IPS DF 6.9 (cell line): ENCODE measurements at regions not wholly inside any gene's neighbourhood (a gene's known extent, or its start where the extent isn't known, plus 50 kb on each side); places are given as distances from the start of the nearest gene placed in this dataset.

ENCODE experiments used
- DNase-seq: peaks from one replicate; pipeline ENCODE4 v3.0.0-alpha.2; 2013; ENCODE audit warnings: low read depth, low spot score
- H3K27ac ChIP-seq: one replicate; pipeline ENCODE4 v1.5.1; 2013; ENCODE audit warnings: low read length, control low read depth
- H3K27me3 ChIP-seq: 2 replicates; pipeline ENCODE4 v1.6.1; 2013; ENCODE audit warnings: mild to moderate bottlenecking, low read length; ENCODE audit not compliant: control insufficient read depth, insufficient read depth
- H3K36me3 ChIP-seq: 2 replicates; pipeline ENCODE4 v1.6.1; 2013; ENCODE audit warnings: low read length; ENCODE audit not compliant: control insufficient read depth, insufficient read depth
- H3K4me1 ChIP-seq: 2 replicates; pipeline ENCODE4 v1.6.1; 2013; ENCODE audit warnings: low read length; ENCODE audit not compliant: control insufficient read depth, insufficient read depth
- H3K4me3 ChIP-seq: 2 replicates; pipeline ENCODE4 v1.5.1; 2013; ENCODE audit warnings: mild to moderate bottlenecking, low read length
- H3K9me3 ChIP-seq: 2 replicates; pipeline ENCODE4 v1.6.1; 2013; ENCODE audit warnings: low read length, inconsistent platforms; ENCODE audit not compliant: control insufficient read depth, insufficient read depth
- WGBS: extraction: QIAGEN DNeasy Blood & Tissue Kit; methylation state at CpG from one replicate; pipeline ENCODE4 v1.1.7; 2013; ENCODE audit warnings: mixed read lengths, missing lambda C conversion rate; ENCODE audit not compliant: insufficient read length, insufficient coverage; 5-methylcytosine and 5-hydroxymethylcytosine counted together

- H3K27me3 ChIP-seq: no peaks in the 10 kb centered on the region
- H3K4me3 ChIP-seq: no peak overlapping the region
- H3K9me3 ChIP-seq: 0 out of 2 replicates have a peak, but pooled peaks cover 1% of the 10 kb centered on the region
- WGBS: no CpG with 5 or more reads among the region's 18 CpGs
- no peaks in the 10 kb centered on the region for H3K4me1 ChIP-seq
- DNase-seq: no peak
- no peaks in the 10 kb centered on the region for H3K36me3 ChIP-seq
- no peak overlapping the region for H3K27ac ChIP-seq
These were observed 314.4 kb upstream of the IRX4 start for GRCh38 chr5:2196989-2197619.

DNA sequence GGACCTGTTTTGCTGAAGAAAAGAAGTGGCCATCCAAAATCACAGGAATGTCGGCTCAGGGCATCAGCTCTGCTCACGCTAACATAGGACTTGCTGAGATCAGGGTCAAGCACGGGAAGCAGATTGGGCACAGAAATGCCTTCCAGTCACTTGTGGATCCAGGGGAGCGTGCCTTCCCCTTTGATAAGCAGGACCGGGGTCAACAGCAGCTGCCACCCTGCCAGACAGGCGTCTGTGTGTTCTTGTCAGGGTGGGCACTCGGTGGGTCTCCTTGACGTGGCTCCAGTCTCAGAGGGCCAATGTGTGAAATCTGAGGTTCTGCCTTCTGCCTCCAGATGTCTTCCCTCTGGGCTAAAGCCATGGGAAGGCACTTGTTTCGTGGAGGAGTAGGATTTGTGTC is 313.7 kb upstream of the IRX4 start:
- Histone ChIP-seq H3K27ac (no peak overlapping the region), H3K4me1 (no peaks in the 10 kb centered on the region), H3K9me3 (0 out of 2 replicates have a peak, but pooled peaks cover 1% of the 10 kb centered on the region), H3K36me3 (no peaks in the 10 kb centered on the region; the same call in 1 of the 2 replicates), H3K27me3 (no peaks in the 10 kb centered on the region), H3K4me3 (no peak overlapping the region)
- DNase-seq: no peak
- WGBS: no CpG with 5 or more reads among the region's 9 CpGs

GRCh38 chr5:2194949-2195348 is 312.2 kb upstream of the IRX4 start:
- H3K27me3 ChIP-seq: no peaks in the 10 kb centered on the region
- no peaks in the 10 kb centered on the region; the same call in 1 of the 2 replicates for H3K36me3 ChIP-seq

GRCh38 chr5:2194236-2194555 is 311.5 kb upstream of the IRX4 start:
- Histone ChIP-seq H3K4me3 (no peak overlapping the region), H3K27ac (no peak overlapping the region), H3K27me3 (no peaks in the 10 kb centered on the region), H3K4me1 (no peaks in the 10 kb centered on the region), H3K36me3 (no peaks in the 10 kb centered on the region; the same call in 1 of the 2 replicates), H3K9me3 (0 out of 2 replicates have a peak, but pooled peaks cover 1% of the 10 kb centered on the region)
- no peak for DNase-seq
- WGBS: no CpG with 5 or more reads among the region's 6 CpGs

More at GRCh38 chr5:2194949-2195348, 312.2 kb upstream of the IRX4 start:
- no peak for DNase-seq
- H3K9me3 ChIP-seq: 0 out of 2 replicates have a peak, but pooled peaks cover 1% of the 10 kb centered on the region
- H3K27ac ChIP-seq: no peak overlapping the region
- H3K4me1 ChIP-seq: no peaks in the 10 kb centered on the region
- no peak overlapping the region for H3K4me3 ChIP-seq
- WGBS: no CpG with 5 or more reads among the region's 2 CpGs

- H3K36me3 ChIP-seq: no peaks in the 10 kb centered on the region; the same call in 1 of the 2 replicates
- H3K9me3 ChIP-seq: 0 out of 2 replicates have a peak, but pooled peaks cover 1% of the 10 kb centered on the region
- no peak for DNase-seq
- no peaks in the 10 kb centered on the region for H3K27me3 ChIP-seq
- no peak overlapping the region for H3K4me3 ChIP-seq
- WGBS: no CpG with 5 or more reads among the region's 11 CpGs
- no peaks in the 10 kb centered on the region for H3K4me1 ChIP-seq
- H3K27ac ChIP-seq: no peak overlapping the region
These were observed 311.0 kb upstream of the IRX4 start for GRCh38 chr5:2193542-2194235.

DNA sequence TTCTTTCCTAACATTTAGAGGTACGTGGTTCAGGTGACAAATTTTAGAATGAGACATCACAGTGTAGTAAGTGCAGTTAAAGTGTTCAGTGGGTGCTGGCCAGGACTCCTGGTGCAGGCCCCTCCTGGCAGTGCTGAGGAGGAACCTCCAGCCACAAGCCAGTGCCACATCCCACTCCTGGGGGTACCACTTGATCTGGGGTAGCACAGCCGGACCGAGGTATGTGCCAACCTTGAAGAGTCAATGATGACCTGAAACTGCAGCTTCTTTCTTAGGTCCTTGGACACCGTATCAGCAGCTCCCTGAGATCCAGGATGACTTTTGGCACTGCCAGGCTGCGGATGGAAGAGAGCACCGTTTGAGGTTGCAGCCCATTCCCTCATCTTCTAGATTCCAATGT is 310.4 kb upstream of the IRX4 start:
- DNase-seq: no peak
- no CpG with 5 or more reads among the region's 6 CpGs for WGBS
- Histone ChIP-seq H3K27ac (no peak overlapping the region), H3K27me3 (no peaks in the 10 kb centered on the region), H3K4me3 (no peak overlapping the region), H3K36me3 (no peaks in the 10 kb centered on the region; the same call in 1 of the 2 replicates), H3K4me1 (no peaks in the 10 kb centered on the region), H3K9me3 (0 out of 2 replicates have a peak, but pooled peaks cover 1% of the 10 kb centered on the region)

GRCh38 chr5:2192496-2192895 is 309.8 kb upstream of the IRX4 start:
- H3K36me3 ChIP-seq: no peaks in the 10 kb centered on the region; the same call in none of the 2 replicates
- no peak for DNase-seq
- no peaks in the 10 kb centered on the region for H3K27me3 ChIP-seq
- H3K27ac ChIP-seq: no peak overlapping the region
- no CpG with 5 or more reads among the region's 8 CpGs for whole genome bisulfite sequencing
- H3K4me3 ChIP-seq: no peak overlapping the region
- H3K9me3 ChIP-seq: 0 out of 2 replicates have a peak, but pooled peaks cover 1% of the 10 kb centered on the region
- no peaks in the 10 kb centered on the region for H3K4me1 ChIP-seq

GRCh38 chr5:2191972-2192371 is 309.2 kb upstream of the IRX4 start:
- Histone ChIP-seq H3K36me3 (no peaks in the 10 kb centered on the region; the same call in none of the 2 replicates), H3K4me3 (no peak overlapping the region), H3K27me3 (no peaks in the 10 kb centered on the region), H3K4me1 (no peaks in the 10 kb centered on the region), H3K9me3 (0 out of 2 replicates have a peak, but pooled peaks cover 1% of the 10 kb centered on the region), H3K27ac (no peak overlapping the region)
- no CpG with 5 or more reads among the region's 6 CpGs for WGBS
- no peak for DNase-seq

- Histone ChIP-seq H3K4me3 (no peak overlapping the region), H3K9me3 (0 out of 2 replicates have a peak, but pooled peaks cover 1% of the 10 kb centered on the region), H3K27me3 (no peaks in the 10 kb centered on the region), H3K27ac (no peak overlapping the region), H3K4me1 (no peaks in the 10 kb centered on the region), H3K36me3 (no peaks in the 10 kb centered on the region; the same call in none of the 2 replicates)
- no CpG with 5 or more reads among the region's 9 CpGs for WGBS
- no peak for DNase-seq
These were observed 307.8 kb upstream of the IRX4 start for GRCh38 chr5:2190549-2190948.

- no peaks in the 10 kb centered on the region for H3K9me3 ChIP-seq
- no peak overlapping the region for H3K4me3 ChIP-seq
These were observed 305.9 kb upstream of the IRX4 start for GRCh38 chr5:2188661-2189060.

More at GRCh38 chr5:2188661-2189060, 305.9 kb upstream of the IRX4 start:
- Histone ChIP-seq H3K27ac (no peak overlapping the region), H3K36me3 (no peaks in the 10 kb centered on the region; the same call in none of the 2 replicates), H3K27me3 (no peaks in the 10 kb centered on the region), H3K4me1 (no peaks in the 10 kb centered on the region)
- no CpG with 5 or more reads among the region's 4 CpGs for WGBS
- no peak for DNase-seq
